ENCODE measurements at regions not wholly inside any gene's neighbourhood (a gene's known extent, or its start where the extent isn't known, plus 50 kb on each side); places are given as distances from the start of the nearest gene placed in this dataset.

DNA sequence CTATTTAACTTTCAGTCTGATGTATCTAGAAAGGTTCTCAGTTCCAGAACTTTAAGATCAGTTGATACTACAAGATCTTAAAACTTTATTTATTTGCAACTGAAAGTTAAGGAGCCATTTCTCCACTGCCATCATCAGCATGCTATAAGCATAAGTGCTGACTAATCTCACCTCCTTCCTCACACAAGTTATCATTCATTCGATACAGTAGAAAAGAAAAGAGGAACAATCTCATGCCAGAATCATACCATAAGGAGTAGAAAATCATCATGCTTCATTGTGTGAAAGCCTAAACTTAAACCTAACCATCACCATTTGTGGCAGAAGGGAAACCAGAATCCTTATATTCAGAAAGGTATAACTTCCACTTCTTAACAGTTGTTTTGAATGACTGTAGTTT, 176.6 kb upstream of the NRXN1 start:
- TF ChIP-seq, protein P1, sequence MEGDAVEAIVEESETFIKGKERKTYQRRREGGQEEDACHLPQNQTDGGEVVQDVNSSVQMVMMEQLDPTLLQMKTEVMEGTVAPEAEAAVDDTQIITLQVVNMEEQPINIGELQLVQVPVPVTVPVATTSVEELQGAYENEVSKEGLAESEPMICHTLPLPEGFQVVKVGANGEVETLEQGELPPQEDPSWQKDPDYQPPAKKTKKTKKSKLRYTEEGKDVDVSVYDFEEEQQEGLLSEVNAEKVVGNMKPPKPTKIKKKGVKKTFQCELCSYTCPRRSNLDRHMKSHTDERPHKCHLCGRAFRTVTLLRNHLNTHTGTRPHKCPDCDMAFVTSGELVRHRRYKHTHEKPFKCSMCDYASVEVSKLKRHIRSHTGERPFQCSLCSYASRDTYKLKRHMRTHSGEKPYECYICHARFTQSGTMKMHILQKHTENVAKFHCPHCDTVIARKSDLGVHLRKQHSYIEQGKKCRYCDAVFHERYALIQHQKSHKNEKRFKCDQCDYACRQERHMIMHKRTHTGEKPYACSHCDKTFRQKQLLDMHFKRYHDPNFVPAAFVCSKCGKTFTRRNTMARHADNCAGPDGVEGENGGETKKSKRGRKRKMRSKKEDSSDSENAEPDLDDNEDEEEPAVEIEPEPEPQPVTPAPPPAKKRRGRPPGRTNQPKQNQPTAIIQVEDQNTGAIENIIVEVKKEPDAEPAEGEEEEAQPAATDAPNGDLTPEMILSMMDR (IDR thresholded peaks at IDR 0.05 in 4 of 5, conservative IDR thresholded peaks at IDR 0.05 in 1 of 5) = no peak
- no peak for TF ChIP-seq POLR2A (IDR thresholded peaks at IDR 0.05)
- no peaks in the 10 kb centered on the region for H3K36me3 ChIP-seq
- intact Hi-C loops (cut with DNase I; ENCODE audit: low total_unique reads) = no loop called here
- H3K27ac ChIP-seq = no peak overlapping the region
- H3K27me3 ChIP-seq = no peaks in the 10 kb centered on the region
- DNase-seq = no peak
- in situ Hi-C loops (cut with MboI; ENCODE audit: low sequenced_read_pairs in 4 of 4) = no loop called here
- no peak overlapping the region for H3K4me3 ChIP-seq
- no peak for ATAC-seq
- no peaks in the 10 kb centered on the region for H3K9me3 ChIP-seq
- H3K4me1 ChIP-seq = no peaks in the 10 kb centered on the region

DNA sequence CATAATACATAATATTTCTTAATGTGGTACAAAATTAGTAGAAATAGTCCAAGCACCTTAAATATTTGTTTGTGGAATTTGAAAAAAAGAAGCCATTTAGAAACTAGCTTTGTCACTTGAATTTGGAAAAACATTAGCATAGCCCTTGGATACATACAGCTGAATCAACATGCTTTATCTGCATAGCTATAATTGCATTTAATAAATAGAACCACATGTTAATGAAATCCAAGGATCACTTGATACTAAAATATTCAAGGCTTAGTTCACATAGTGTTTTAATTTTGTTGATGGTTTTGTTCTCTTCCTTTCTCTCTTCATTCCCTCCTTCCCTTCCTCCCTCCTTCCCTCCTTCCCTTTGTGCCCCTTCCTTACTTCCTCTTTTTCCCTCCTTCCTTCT, 169.4 kb upstream of the NRXN1 start:
- ATAC-seq (no peak), DNase-seq (no peak)
- H3K4me1 ChIP-seq = no peaks in the 10 kb centered on the region
- intact Hi-C loops (cut with DNase I; ENCODE audit: low total_unique reads) = no loop called here
- H3K4me3 ChIP-seq = no peak overlapping the region
- TF ChIP-seq, protein P1 (IDR thresholded peaks at IDR 0.05 in 4 of 5, conservative IDR thresholded peaks at IDR 0.05 in 1 of 5) = no peak
- no peak for TF ChIP-seq POLR2A (IDR thresholded peaks at IDR 0.05)
- H3K36me3 ChIP-seq = no peaks in the 10 kb centered on the region
- in situ Hi-C loops (cut with MboI; ENCODE audit: low sequenced_read_pairs in 4 of 4) = no loop called here
- no peaks in the 10 kb centered on the region for H3K9me3 ChIP-seq
- H3K27ac ChIP-seq = no peak overlapping the region
- no peaks in the 10 kb centered on the region for H3K27me3 ChIP-seq

DNA sequence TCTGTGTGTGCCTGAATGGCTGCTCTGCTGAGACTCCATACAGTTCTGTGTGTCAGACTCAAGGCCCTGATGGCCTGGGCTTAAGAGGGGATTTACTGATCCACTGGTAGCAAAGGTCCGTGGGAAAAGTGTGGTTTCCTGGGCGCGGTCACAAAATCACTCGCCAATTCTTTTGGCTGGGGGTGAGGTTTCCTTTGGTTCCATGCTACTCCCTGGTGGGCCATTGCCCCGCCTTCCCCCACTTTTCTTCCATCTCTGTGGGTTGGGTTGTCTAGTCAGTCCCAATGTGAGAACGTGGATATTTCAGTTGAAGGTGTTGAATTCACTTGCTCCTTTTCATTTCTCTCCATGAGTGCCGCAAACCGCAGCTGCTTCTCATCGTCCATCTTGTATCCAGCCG, 162.7 kb upstream of the NRXN1 start:
- no peak overlapping the region for H3K27ac ChIP-seq
- no peak for DNase-seq
- no peak for TF ChIP-seq POLR2A (IDR thresholded peaks at IDR 0.05)
- TF ChIP-seq, protein P1 (IDR thresholded peaks at IDR 0.05 in 4 of 5, conservative IDR thresholded peaks at IDR 0.05 in 1 of 5) = no peak
- no peaks in the 10 kb centered on the region for H3K9me3 ChIP-seq
- H3K4me1 ChIP-seq = no peaks in the 10 kb centered on the region
- no peak overlapping the region for H3K4me3 ChIP-seq
- no peak for ATAC-seq
- in situ Hi-C loops (cut with MboI; ENCODE audit: low sequenced_read_pairs in 4 of 4) (no loop called here), intact Hi-C loops (cut with DNase I; ENCODE audit: low total_unique reads) (no loop called here)
- no peaks in the 10 kb centered on the region for H3K27me3 ChIP-seq
- no peaks in the 10 kb centered on the region for H3K36me3 ChIP-seq

DNA sequence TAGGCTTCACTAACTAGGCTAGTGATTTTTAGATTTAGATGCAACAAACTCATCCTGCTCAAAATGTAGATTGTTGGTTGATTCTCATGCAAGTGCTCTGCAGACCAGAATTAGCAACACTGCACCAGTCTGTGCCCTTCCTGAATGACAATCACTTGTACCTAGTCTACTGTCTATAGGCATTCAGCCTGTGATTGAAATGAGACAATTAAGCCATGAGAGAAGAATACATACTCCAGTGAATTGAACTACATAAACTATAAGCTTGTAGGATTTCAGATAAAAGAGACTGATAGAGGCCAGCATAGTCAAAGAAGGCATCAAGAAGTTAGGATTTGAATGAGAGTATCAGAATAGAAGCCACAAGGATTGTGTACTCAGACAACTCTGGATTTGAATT, 138.3 kb upstream of the NRXN1 start:
- Histone ChIP-seq H3K27me3 (no peaks in the 10 kb centered on the region), H3K9me3 (no peaks in the 10 kb centered on the region), H3K4me3 (no peak overlapping the region), H3K4me1 (no peaks in the 10 kb centered on the region), H3K27ac (no peak overlapping the region), H3K36me3 (no peaks in the 10 kb centered on the region)
- intact Hi-C loops (cut with DNase I; ENCODE audit: low total_unique reads) (no loop called here), in situ Hi-C loops (cut with MboI; ENCODE audit: low sequenced_read_pairs in 4 of 4) (no loop called here)
- no peak for TF ChIP-seq POLR2A (IDR thresholded peaks at IDR 0.05)
- TF ChIP-seq, protein P1 (IDR thresholded peaks at IDR 0.05 in 4 of 5, conservative IDR thresholded peaks at IDR 0.05 in 1 of 5) = no peak
- no peak for DNase-seq
- no peak for ATAC-seq

DNA sequence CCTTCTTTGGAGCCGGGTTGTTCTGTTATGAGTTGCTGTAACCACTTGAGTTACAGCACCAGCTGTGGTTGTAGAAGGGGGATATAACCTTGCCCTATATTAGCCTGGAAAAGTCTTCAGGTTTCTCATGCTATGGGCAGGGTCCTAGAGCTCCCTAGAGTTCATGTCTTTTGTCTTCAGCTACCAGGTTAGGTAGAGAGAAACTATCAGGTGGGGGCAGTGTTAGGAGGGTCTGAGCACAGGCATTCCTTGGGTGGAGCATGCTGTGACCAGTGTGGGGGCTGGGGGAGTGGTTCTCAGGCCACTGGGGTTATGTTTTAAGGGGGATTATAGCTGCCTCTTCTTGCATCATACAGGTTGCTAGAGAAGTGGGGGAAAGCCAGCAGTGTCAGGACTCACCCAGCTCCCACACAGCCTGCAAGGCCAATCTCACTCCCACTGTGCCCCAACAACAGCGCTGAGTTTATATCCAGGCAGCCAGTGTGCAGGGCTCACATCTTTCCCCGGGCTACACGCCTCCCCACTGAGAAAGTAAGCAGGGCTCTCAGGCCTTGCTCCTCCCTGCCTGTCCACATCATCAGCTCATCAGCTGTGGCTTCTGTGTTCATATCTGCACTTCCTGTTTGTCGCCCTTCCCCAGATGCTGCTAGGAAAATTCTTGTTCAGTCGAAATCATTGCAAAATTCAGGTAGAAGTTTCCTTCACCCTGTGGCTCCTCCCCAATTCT, 133.8 kb upstream of the NRXN1 start:
- H3K27ac ChIP-seq = no peak overlapping the region
- TF ChIP-seq, protein P1 (IDR thresholded peaks at IDR 0.05 in 4 of 5, conservative IDR thresholded peaks at IDR 0.05 in 1 of 5) = no peak
- TF ChIP-seq POLR2A (IDR thresholded peaks at IDR 0.05) = no peak
- in situ Hi-C loops (cut with MboI; ENCODE audit: low sequenced_read_pairs in 4 of 4) (no loop called here), intact Hi-C loops (cut with DNase I; ENCODE audit: low total_unique reads) (no loop called here)
- no peaks in the 10 kb centered on the region for H3K36me3 ChIP-seq
- DNase-seq (no peak), ATAC-seq (no peak)
- no peak overlapping the region for H3K4me3 ChIP-seq
- no peaks in the 10 kb centered on the region for H3K27me3 ChIP-seq
- H3K4me1 ChIP-seq = no peaks in the 10 kb centered on the region
- no peaks in the 10 kb centered on the region for H3K9me3 ChIP-seq

Data from gastrocnemius medialis (tissue), 4 donors.